ENCODE measurements at regions not wholly inside any gene's neighbourhood (a gene's known extent, or its start where the extent isn't known, plus 50 kb on each side); places are given as distances from the start of the nearest gene placed in this dataset.

- H3K4me3 ChIP-seq (ENCODE audit: low read depth, low read length) = no peak overlapping the region
- no peak for TF ChIP-seq CTCF (IDR thresholded peaks at IDR 0.05; ENCODE audit: insufficient read depth, low read length)
- no peak for DNase-seq (ENCODE audit: low read depth)
Measured at GRCh38 chr9:18002718-18003438, 424.0 kb downstream of the SH3GL2 start.

GRCh38 chr9:18006591-18006990 is 427.7 kb downstream of the SH3GL2 start:
- no peak for TF ChIP-seq CTCF (IDR thresholded peaks at IDR 0.05; ENCODE audit: insufficient read depth, low read length)
- no peak overlapping the region for H3K4me3 ChIP-seq (ENCODE audit: low read depth, low read length)
- no peak for DNase-seq (ENCODE audit: low read depth)

GRCh38 chr9:18007621-18008020 is 428.8 kb downstream of the SH3GL2 start:
- TF ChIP-seq CTCF (IDR thresholded peaks at IDR 0.05; ENCODE audit: insufficient read depth, low read length) = no peak
- no peak for DNase-seq (ENCODE audit: low read depth)
- no peak overlapping the region for H3K4me3 ChIP-seq (ENCODE audit: low read depth, low read length)

- TF ChIP-seq CTCF (IDR thresholded peaks at IDR 0.05; ENCODE audit: insufficient read depth, low read length) = no peak
- H3K4me3 ChIP-seq (ENCODE audit: low read depth, low read length) = no peak overlapping the region
- no peak for DNase-seq (ENCODE audit: low read depth)
Measured at GRCh38 chr9:18009902-18010301, 431.0 kb downstream of the SH3GL2 start.

- no peak overlapping the region for H3K4me3 ChIP-seq (ENCODE audit: low read depth, low read length)
- TF ChIP-seq CTCF (IDR thresholded peaks at IDR 0.05; ENCODE audit: insufficient read depth, low read length) = no peak
- DNase-seq (ENCODE audit: low read depth) = no peak
Measured at GRCh38 chr9:18010492-18010891, 431.6 kb downstream of the SH3GL2 start.

GRCh38 chr9:18012170-18012569 is 433.3 kb downstream of the SH3GL2 start:
- TF ChIP-seq CTCF (IDR thresholded peaks at IDR 0.05; ENCODE audit: insufficient read depth, low read length) = no peak
- DNase-seq (ENCODE audit: low read depth) = no peak
- no peak overlapping the region for H3K4me3 ChIP-seq (ENCODE audit: low read depth, low read length)

GRCh38 chr9:18014556-18014955 is 435.7 kb downstream of the SH3GL2 start:
- no peak for DNase-seq (ENCODE audit: low read depth)
- no peak overlapping the region for H3K4me3 ChIP-seq (ENCODE audit: low read depth, low read length)
- no peak for TF ChIP-seq CTCF (IDR thresholded peaks at IDR 0.05; ENCODE audit: insufficient read depth, low read length)

Data from fibroblast of the aortic adventitia (primary cell).